PFSK-1 (cell line): ENCODE measurements at regions not wholly inside any gene's neighbourhood (a gene's known extent, or its start where the extent isn't known, plus 50 kb on each side); places are given as distances from the start of the nearest gene placed in this dataset.

Experiments
- FOXP2 ChIP-seq: optimal IDR thresholded peaks from 2 replicates; pipeline ENCODE3; 2011; ENCODE audit warnings: borderline replicate concordance, control low read depth, inconsistent platforms; ENCODE audit not compliant: insufficient read depth; ENCODE audit errors: extremely low read length, extremely low read depth
- POLR2AphosphoS5 ChIP-seq: IDR thresholded peaks from 2 replicates; pipeline ENCODE4 v1.6.1; 2012; ENCODE audit warnings: low read depth, mild to moderate bottlenecking, control low read depth, low read length, moderate library complexity
- SIN3A ChIP-seq: IDR thresholded peaks from 2 replicates; pipeline ENCODE4 v1.6.1; 2012; ENCODE audit warnings: mild to moderate bottlenecking, low read length, moderate library complexity, borderline replicate concordance; ENCODE audit not compliant: insufficient read depth
- TAF1 ChIP-seq: IDR thresholded peaks from 2 replicates; pipeline ENCODE4 v1.6.1; 2012; ENCODE audit warnings: low read length, control low read depth, borderline replicate concordance; ENCODE audit not compliant: insufficient read depth
- TF ChIP-seq, protein P1 (sequence below), 2 experiments: IDR thresholded peaks; 2 replicates each; pipeline versions ENCODE4 v1.6.1 to v1.8.0; 2011 to 2012; ENCODE audit warnings: low read depth in 2 of 2, low read length in 2 of 2, control low read depth in 1 of 2, inconsistent platforms in 1 of 2, mild to moderate bottlenecking in 1 of 2, moderate library complexity in 1 of 2; ENCODE audit not compliant: insufficient read depth in 1 of 2

DNA sequence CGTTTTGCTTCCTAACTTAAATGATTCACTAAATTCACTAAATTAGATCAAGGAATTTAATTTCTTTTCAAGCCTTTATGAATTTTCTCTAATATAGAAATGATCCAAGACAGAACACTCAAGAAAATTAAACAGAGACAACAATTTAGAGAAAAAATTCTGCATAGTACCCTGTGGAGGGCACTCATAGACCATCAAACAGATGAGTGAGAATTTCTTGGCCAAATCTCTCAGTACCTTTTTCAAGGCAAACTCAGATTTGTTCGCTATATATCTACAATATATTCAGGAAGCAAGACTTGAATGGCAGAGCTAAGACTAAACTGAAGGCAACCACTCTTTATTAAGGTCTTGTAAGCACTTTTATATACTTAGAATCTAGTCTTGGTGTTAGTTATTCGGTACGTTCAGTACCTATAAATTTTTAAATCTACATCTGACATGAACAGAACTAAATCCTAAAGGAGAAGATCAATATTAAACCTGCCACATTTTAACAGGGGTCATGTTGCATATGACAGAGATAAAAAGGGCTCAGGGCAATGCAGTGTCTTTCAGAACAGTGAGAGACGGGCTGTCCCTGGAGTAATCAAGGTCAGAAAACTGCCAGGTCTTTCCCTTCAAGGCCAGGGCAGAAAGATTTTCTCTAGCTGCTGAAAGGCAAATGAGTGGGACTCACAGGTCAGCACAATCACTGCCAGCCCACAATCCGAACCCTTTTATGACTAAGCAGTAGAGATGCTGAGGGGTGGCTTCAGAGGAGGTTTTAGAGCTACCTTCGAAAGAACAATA, 118.8 kb upstream of the TMPRSS15 start:
- TF ChIP-seq SIN3A (no peak), POLR2AphosphoS5 (no peak), TAF1 (no peak), FOXP2 (no peak)
- TF ChIP-seq, protein P1, sequence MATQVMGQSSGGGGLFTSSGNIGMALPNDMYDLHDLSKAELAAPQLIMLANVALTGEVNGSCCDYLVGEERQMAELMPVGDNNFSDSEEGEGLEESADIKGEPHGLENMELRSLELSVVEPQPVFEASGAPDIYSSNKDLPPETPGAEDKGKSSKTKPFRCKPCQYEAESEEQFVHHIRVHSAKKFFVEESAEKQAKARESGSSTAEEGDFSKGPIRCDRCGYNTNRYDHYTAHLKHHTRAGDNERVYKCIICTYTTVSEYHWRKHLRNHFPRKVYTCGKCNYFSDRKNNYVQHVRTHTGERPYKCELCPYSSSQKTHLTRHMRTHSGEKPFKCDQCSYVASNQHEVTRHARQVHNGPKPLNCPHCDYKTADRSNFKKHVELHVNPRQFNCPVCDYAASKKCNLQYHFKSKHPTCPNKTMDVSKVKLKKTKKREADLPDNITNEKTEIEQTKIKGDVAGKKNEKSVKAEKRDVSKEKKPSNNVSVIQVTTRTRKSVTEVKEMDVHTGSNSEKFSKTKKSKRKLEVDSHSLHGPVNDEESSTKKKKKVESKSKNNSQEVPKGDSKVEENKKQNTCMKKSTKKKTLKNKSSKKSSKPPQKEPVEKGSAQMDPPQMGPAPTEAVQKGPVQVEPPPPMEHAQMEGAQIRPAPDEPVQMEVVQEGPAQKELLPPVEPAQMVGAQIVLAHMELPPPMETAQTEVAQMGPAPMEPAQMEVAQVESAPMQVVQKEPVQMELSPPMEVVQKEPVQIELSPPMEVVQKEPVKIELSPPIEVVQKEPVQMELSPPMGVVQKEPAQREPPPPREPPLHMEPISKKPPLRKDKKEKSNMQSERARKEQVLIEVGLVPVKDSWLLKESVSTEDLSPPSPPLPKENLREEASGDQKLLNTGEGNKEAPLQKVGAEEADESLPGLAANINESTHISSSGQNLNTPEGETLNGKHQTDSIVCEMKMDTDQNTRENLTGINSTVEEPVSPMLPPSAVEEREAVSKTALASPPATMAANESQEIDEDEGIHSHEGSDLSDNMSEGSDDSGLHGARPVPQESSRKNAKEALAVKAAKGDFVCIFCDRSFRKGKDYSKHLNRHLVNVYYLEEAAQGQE (IDR thresholded peaks at IDR 0.05; ENCODE audit: insufficient read depth in 1 of 2, low read depth in 2 of 2, low read length in 2 of 2) = no peak

GRCh38 chr21:18524097-18524880, 120.7 kb upstream of the TMPRSS15 start:
- TF ChIP-seq, protein P1 (IDR thresholded peaks at IDR 0.05; ENCODE audit: insufficient read depth in 1 of 2, low read depth in 2 of 2, low read length in 2 of 2) = no peak
- TF ChIP-seq POLR2AphosphoS5 = no peak
- no peak for TF ChIP-seq TAF1
- no peak for TF ChIP-seq FOXP2
- TF ChIP-seq SIN3A = no peak

DNA sequence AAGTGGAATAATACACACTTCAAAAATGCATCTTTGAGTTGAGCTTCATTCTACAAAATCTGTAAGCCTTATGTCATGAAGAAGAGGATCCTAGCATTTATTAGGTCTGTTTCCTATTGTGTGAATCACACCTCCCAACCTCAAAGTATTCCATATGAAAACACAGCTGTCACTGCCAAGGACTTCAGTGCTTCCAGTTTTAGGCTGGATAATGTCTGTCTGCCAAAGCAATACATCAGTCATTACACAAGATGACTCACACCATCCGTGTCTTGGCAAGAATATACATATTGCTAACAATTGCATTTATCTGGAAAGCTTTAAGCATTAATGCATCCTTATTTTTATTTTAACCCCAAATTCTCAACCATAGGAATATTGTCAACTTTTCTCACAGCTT, 125.7 kb upstream of the TMPRSS15 start:
- TF ChIP-seq, protein P1 (IDR thresholded peaks at IDR 0.05; ENCODE audit: insufficient read depth in 1 of 2, low read depth in 2 of 2, low read length in 2 of 2) = no peak
- TF ChIP-seq TAF1 = no peak
- no peak for TF ChIP-seq POLR2AphosphoS5
- no peak for TF ChIP-seq SIN3A
- TF ChIP-seq FOXP2 = no peak

- TF ChIP-seq, protein P1 (IDR thresholded peaks at IDR 0.05; ENCODE audit: insufficient read depth in 1 of 2, low read depth in 2 of 2, low read length in 2 of 2) = no peak
- TF ChIP-seq POLR2AphosphoS5 = no peak
- TF ChIP-seq TAF1 = no peak
- no peak for TF ChIP-seq FOXP2
- TF ChIP-seq SIN3A = no peak
These were observed 138.5 kb upstream of the TMPRSS15 start for GRCh38 chr21:18542081-18542480.
